OCI-LY1 (cell line): ENCODE measurements at regions not wholly inside any gene's neighbourhood (a gene's known extent, or its start where the extent isn't known, plus 50 kb on each side); places are given as distances from the start of the nearest gene placed in this dataset.

Experiments used
- H2AFZ ChIP-seq: fragments of 200-600 bp; sonication (generic), shearing (Covaris generic); 2 replicates; pipeline ENCODE4 v1.6.0; 2014; ENCODE audit warnings: antibody characterized with exemption, mild to moderate bottlenecking, low read length
- H3F3A ChIP-seq: fragments of 200-600 bp; sonication (generic), shearing (Covaris generic); 2 replicates; pipeline ENCODE4 v1.6.0; 2014; ENCODE audit warnings: mild to moderate bottlenecking, antibody characterized with exemption, low read length, moderate library complexity; ENCODE audit not compliant: insufficient read depth
- H3K27ac ChIP-seq: fragments of 200-600 bp; sonication (generic); 2 replicates; pipeline ENCODE4 v1.5.1; 2014; ENCODE audit warnings: low read length, mixed run types, mild to moderate bottlenecking, low read depth; ENCODE audit not compliant: poor library complexity, severe bottlenecking
- H3K27me3 ChIP-seq: fragments of 200-600 bp; sonication (generic); 2 replicates; pipeline ENCODE4 v1.6.0; 2014; ENCODE audit warnings: antibody characterized with exemption, mild to moderate bottlenecking, low read length, moderate library complexity; ENCODE audit not compliant: insufficient read depth
- H3K36me3 ChIP-seq: fragments of 200-600 bp; sonication (generic); 2 replicates; pipeline ENCODE4 v1.6.1; 2014; ENCODE audit warnings: mild to moderate bottlenecking, antibody characterized with exemption, low read length, moderate library complexity, mixed read lengths; ENCODE audit not compliant: insufficient read depth
- H3K4me1 ChIP-seq: fragments of 200-600 bp; sonication (generic); 2 replicates; pipeline ENCODE4 v1.5.1; 2014; ENCODE audit warnings: mild to moderate bottlenecking, low read length, moderate library complexity; ENCODE audit not compliant: insufficient read depth, severe bottlenecking
- H3K4me2 ChIP-seq: fragments of 200-600 bp; sonication (generic), shearing (Covaris generic); 2 replicates; pipeline ENCODE4 v1.6.1; 2014; ENCODE audit warnings: low read length
- H3K4me3 ChIP-seq: fragments of 200-600 bp; sonication (generic); 2 replicates; pipeline ENCODE4 v1.5.1; 2014; ENCODE audit warnings: low read length, low read depth, mild to moderate bottlenecking, mixed read lengths; ENCODE audit not compliant: poor library complexity, severe bottlenecking
- H3K79me2 ChIP-seq: fragments of 200-600 bp; shearing (Covaris generic); 2 replicates; pipeline ENCODE4 v1.6.1; 2016; ENCODE audit warnings: mixed run types, low read length, mixed read lengths; ENCODE audit not compliant: insufficient read depth
- H3K9ac ChIP-seq: fragments of 200-600 bp; sonication (generic), shearing (Covaris generic); 2 replicates; pipeline ENCODE4 v1.6.1; 2014; ENCODE audit warnings: mild to moderate bottlenecking, low read length, mixed read lengths
- H3K9me2 ChIP-seq: fragments of 200-600 bp; sonication (generic), shearing (Covaris generic); 2 replicates; pipeline ENCODE4 v1.6.1; 2014; ENCODE audit warnings: low read depth, mild to moderate bottlenecking, low read length, mixed read lengths
- H3K9me3 ChIP-seq: fragments of 200-600 bp; shearing (Covaris generic); 2 replicates; pipeline ENCODE4 v1.6.1; 2014; ENCODE audit warnings: low read length, mixed read lengths
- H4K20me1 ChIP-seq: fragments of 200-600 bp; sonication (generic), shearing (Covaris generic); 2 replicates; pipeline ENCODE4 v1.6.0; 2016; ENCODE audit warnings: mild to moderate bottlenecking, low read length; ENCODE audit not compliant: insufficient read depth
- CTCF ChIP-seq: fragments of 200-600 bp; sonication (generic), shearing (Covaris generic); IDR thresholded peaks from 2 replicates; pipeline ENCODE4 v1.5.1; 2017; ENCODE audit warnings: mild to moderate bottlenecking, antibody characterized with exemption, low read length, moderate library complexity, mixed read lengths
- EZH2 ChIP-seq: fragments of 200-600 bp; sonication (generic), shearing (Covaris generic); IDR thresholded peaks from 2 replicates; pipeline ENCODE4 v1.8.0; 2017; ENCODE audit warnings: borderline replicate concordance, mixed run types, mild to moderate bottlenecking, antibody characterized with exemption, low read length, moderate library complexity, mixed read lengths

GRCh38 chr5:125125031-125125823 lies 378.8 kb upstream of the ZNF608 start:
- Histone ChIP-seq H3K27me3 (no peaks in the 10 kb centered on the region), H3K4me2 (no peak overlapping the region), H3K9me3 (no peaks in the 10 kb centered on the region), H3K27ac (no peak overlapping the region), H3K36me3 (no peaks in the 10 kb centered on the region), H4K20me1 (no peaks in the 10 kb centered on the region), H3K4me3 (no peak overlapping the region), H3K9ac (no peak overlapping the region), H2AFZ (peak overlapping the region; percentile 96; the same call in 1 of the 2 replicates), H3K9me2 (no peaks in the 10 kb centered on the region), H3K4me1 (peaks cover 12% of the 10 kb centered on the region), H3K79me2 (no peaks in the 10 kb centered on the region), H3F3A (no peaks in the 10 kb centered on the region)
- TF ChIP-seq EZH2, result no peak
- TF ChIP-seq CTCF, result no peak

GRCh38 chr5:125126050-125126449 lies 379.6 kb upstream of the ZNF608 start:
- H3K4me3 ChIP-seq, result no peak overlapping the region
- no peaks in the 10 kb centered on the region for H3K79me2 ChIP-seq
- no peaks in the 10 kb centered on the region for H4K20me1 ChIP-seq
- H3K4me2 ChIP-seq, result no peak overlapping the region
- H3K4me1 ChIP-seq, result peaks cover 12% of the 10 kb centered on the region
- no peaks in the 10 kb centered on the region for H3K36me3 ChIP-seq
- no peaks in the 10 kb centered on the region for H3K9me2 ChIP-seq
- no peaks in the 10 kb centered on the region for H3K9me3 ChIP-seq
- H3K27me3 ChIP-seq, result no peaks in the 10 kb centered on the region
- no peak overlapping the region for H2AFZ ChIP-seq
- H3K27ac ChIP-seq, result no peak overlapping the region
- no peaks in the 10 kb centered on the region for H3F3A ChIP-seq
- H3K9ac ChIP-seq, result no peak overlapping the region
- no peak for TF ChIP-seq EZH2
- no peak for TF ChIP-seq CTCF

GRCh38 chr5:125129151-125129806 lies 382.8 kb upstream of the ZNF608 start:
- no peak overlapping the region for H3K4me3 ChIP-seq
- peaks cover 12% of the 10 kb centered on the region for H3K4me1 ChIP-seq
- H3K9me3 ChIP-seq, result no peaks in the 10 kb centered on the region
- no peaks in the 10 kb centered on the region for H3F3A ChIP-seq
- H3K4me2 ChIP-seq, result no peak overlapping the region
- no peaks in the 10 kb centered on the region for H3K27me3 ChIP-seq
- H3K27ac ChIP-seq, result no peak overlapping the region
- no peaks in the 10 kb centered on the region for H3K9me2 ChIP-seq
- no peaks in the 10 kb centered on the region for H4K20me1 ChIP-seq
- no peaks in the 10 kb centered on the region for H3K79me2 ChIP-seq
- H2AFZ ChIP-seq, result no peak overlapping the region
- TF ChIP-seq EZH2 (no peak), CTCF (no peak)
- H3K36me3 ChIP-seq, result no peaks in the 10 kb centered on the region
- no peak overlapping the region for H3K9ac ChIP-seq
